ENCODE measurements at regions not wholly inside any gene's neighbourhood (a gene's known extent, or its start where the extent isn't known, plus 50 kb on each side); places are given as distances from the start of the nearest gene placed in this dataset.

DNA sequence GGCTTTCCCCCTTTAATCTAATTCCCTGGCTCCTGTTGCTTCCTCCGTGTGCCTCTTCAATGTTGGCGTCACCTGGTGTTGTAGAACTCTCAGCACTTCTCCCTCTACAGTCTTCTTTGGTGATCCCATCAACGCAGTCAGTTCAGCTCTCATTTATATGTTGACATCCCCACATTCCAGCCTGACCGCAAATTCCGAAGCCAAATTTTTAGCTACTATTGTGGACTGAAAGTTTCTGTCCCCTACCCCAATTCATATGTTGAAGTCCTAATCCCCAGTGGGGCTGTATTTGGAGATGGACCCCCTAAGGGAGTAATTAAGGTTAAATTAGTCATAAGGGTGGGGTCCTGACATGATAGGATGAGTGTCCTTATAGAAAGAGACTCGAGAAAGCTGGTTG is 210.6 kb upstream of the ADAMTSL1 start:
- no peak for DNase-seq
- Histone ChIP-seq H3K79me2 (ENCODE audit: control insufficient read depth, insufficient read depth, low read length) (no peaks in the 10 kb centered on the region), H3K27ac (ENCODE audit: low read length in 2 of 2) (no peak overlapping the region), H3K36me3 (replicated peaks in 1 of 2; ENCODE audit: control extremely low read depth in 1 of 2, control insufficient read depth in 1 of 2, extremely low read depth in 1 of 2, insufficient read depth in 2 of 2, low read length in 1 of 2) (no peaks in the 10 kb centered on the region), H3K9ac (ENCODE audit: low read length) (no peak overlapping the region), H3K4me2 (replicated peaks; ENCODE audit: low read depth, low read length, poor library complexity, severe bottlenecking) (no peak overlapping the region), H3K9me3 (ENCODE audit: control extremely low read depth in 1 of 3, control insufficient read depth in 2 of 3, insufficient read depth in 1 of 3, low read length in 2 of 3) (no peaks in the 10 kb centered on the region), H3K4me1 (ENCODE audit: control insufficient read depth in 2 of 2, insufficient read depth in 2 of 2, low read length in 2 of 2) (no peaks in the 10 kb centered on the region), H4K20me1 (ENCODE audit: control insufficient read depth, insufficient read depth, low read length, poor library complexity, severe bottlenecking) (no peaks in the 10 kb centered on the region), H3K27me3 (replicated peaks in 1 of 4; ENCODE audit: control extremely low read depth in 1 of 4, control insufficient read depth in 3 of 4, insufficient read depth in 4 of 4, low read length in 3 of 4) (no peaks in the 10 kb centered on the region), H3K4me3 (ENCODE audit: control extremely low read depth in 1 of 5, extremely low read depth in 1 of 5, insufficient read depth in 1 of 5, low read depth in 2 of 5, low read length in 4 of 5) (no peak overlapping the region), H2AFZ (ENCODE audit: insufficient read depth, low read depth, low read length, poor library complexity, severe bottlenecking) (no peak overlapping the region)
- CTCF ChIA-PET = interaction anchor here (5.7 kb wide), 1 partner anchor 8 kb away, joined by 40 read pairs; no protein-coding TSS in a partner anchor
- Mint-ChIP-seq H3K4me3 (no peak overlapping the region), H3K27ac (no peak overlapping the region), H3K27me3 (peaks cover 5% of the 10 kb centered on the region), H3K9me3 (ENCODE audit: insufficient read depth) (no peaks in the 10 kb centered on the region), H3K4me1 (no peaks in the 10 kb centered on the region)
- ATAC-seq (ENCODE audit: low read depth) = no peak
- POLR2A ChIA-PET = no interaction called here
- intact Hi-C loops (cut with micrococcal nuclease) = no loop called here
- TF ChIP-seq, protein P1, sequence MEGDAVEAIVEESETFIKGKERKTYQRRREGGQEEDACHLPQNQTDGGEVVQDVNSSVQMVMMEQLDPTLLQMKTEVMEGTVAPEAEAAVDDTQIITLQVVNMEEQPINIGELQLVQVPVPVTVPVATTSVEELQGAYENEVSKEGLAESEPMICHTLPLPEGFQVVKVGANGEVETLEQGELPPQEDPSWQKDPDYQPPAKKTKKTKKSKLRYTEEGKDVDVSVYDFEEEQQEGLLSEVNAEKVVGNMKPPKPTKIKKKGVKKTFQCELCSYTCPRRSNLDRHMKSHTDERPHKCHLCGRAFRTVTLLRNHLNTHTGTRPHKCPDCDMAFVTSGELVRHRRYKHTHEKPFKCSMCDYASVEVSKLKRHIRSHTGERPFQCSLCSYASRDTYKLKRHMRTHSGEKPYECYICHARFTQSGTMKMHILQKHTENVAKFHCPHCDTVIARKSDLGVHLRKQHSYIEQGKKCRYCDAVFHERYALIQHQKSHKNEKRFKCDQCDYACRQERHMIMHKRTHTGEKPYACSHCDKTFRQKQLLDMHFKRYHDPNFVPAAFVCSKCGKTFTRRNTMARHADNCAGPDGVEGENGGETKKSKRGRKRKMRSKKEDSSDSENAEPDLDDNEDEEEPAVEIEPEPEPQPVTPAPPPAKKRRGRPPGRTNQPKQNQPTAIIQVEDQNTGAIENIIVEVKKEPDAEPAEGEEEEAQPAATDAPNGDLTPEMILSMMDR (IDR thresholded peaks at IDR 0.05) = no peak
- TF ChIP-seq EZH2 (IDR thresholded peaks at IDR 0.05; ENCODE audit: borderline replicate concordance, insufficient read depth, low read depth, low read length, poor library complexity, severe bottlenecking) = no peak
- WGBS (ENCODE audit: insufficient coverage) = 71% methylated on average over 4 of the region's 6 CpGs

DNA sequence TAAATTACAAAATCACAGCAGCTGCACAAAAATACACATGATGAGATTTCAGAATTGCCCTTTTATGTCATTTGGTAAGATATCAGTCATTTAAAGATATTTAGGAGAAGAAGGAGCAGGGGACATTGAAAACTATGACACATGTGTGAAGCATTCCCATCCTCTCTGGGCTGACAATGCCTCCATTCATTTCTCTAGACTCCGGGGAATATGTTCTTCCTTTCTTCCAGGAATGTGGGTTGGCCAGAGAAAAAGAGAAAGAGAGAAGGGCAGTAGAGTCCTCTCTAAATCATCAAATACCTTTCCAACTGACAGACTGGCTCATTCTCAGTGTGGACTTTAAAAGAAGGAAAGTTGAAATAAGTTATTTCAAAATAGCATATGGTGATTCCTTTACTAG is 205.6 kb upstream of the ADAMTSL1 start:
- Histone ChIP-seq H3K9ac (ENCODE audit: low read length) (no peak overlapping the region), H3K27ac (ENCODE audit: low read length in 2 of 2) (no peak overlapping the region), H3K9me3 (ENCODE audit: control extremely low read depth in 1 of 3, control insufficient read depth in 2 of 3, insufficient read depth in 1 of 3, low read length in 2 of 3) (peaks cover 0 to 4% (median 0%) of the 10 kb centered on the region in 3 donors), H3K36me3 (replicated peaks in 1 of 2; ENCODE audit: control extremely low read depth in 1 of 2, control insufficient read depth in 1 of 2, extremely low read depth in 1 of 2, insufficient read depth in 2 of 2, low read length in 1 of 2) (no peaks in the 10 kb centered on the region), H3K4me1 (ENCODE audit: control insufficient read depth in 2 of 2, insufficient read depth in 2 of 2, low read length in 2 of 2) (no peaks in the 10 kb centered on the region), H3K4me2 (replicated peaks; ENCODE audit: low read depth, low read length, poor library complexity, severe bottlenecking) (no peak overlapping the region), H3K79me2 (ENCODE audit: control insufficient read depth, insufficient read depth, low read length) (no peaks in the 10 kb centered on the region), H3K27me3 (replicated peaks in 1 of 4; ENCODE audit: control extremely low read depth in 1 of 4, control insufficient read depth in 3 of 4, insufficient read depth in 4 of 4, low read length in 3 of 4) (no peaks in the 10 kb centered on the region), H4K20me1 (ENCODE audit: control insufficient read depth, insufficient read depth, low read length, poor library complexity, severe bottlenecking) (no peaks in the 10 kb centered on the region), H2AFZ (ENCODE audit: insufficient read depth, low read depth, low read length, poor library complexity, severe bottlenecking) (no peak overlapping the region), H3K4me3 (ENCODE audit: control extremely low read depth in 1 of 5, extremely low read depth in 1 of 5, insufficient read depth in 1 of 5, low read depth in 2 of 5, low read length in 4 of 5) (no peak overlapping the region)
- DNase-seq (no peak), ATAC-seq (ENCODE audit: low read depth) (no peak)
- no peak overlapping the region for H3K4me3 Mint-ChIP-seq
- intact Hi-C loops (cut with micrococcal nuclease) = no loop called here
- POLR2A ChIA-PET = no interaction called here
- H3K27me3 Mint-ChIP-seq = peaks cover 2% of the 10 kb centered on the region
- H3K27ac Mint-ChIP-seq = no peak overlapping the region
- peaks cover 3% of the 10 kb centered on the region for H3K9me3 Mint-ChIP-seq (ENCODE audit: insufficient read depth)
- H3K4me1 Mint-ChIP-seq = no peaks in the 10 kb centered on the region
- TF ChIP-seq, protein P1 (IDR thresholded peaks at IDR 0.05) = no peak
- no peak for TF ChIP-seq EZH2 (IDR thresholded peaks at IDR 0.05; ENCODE audit: borderline replicate concordance, insufficient read depth, low read depth, low read length, poor library complexity, severe bottlenecking)
- CTCF ChIA-PET = no interaction called here
- WGBS (ENCODE audit: insufficient coverage) = no CpG with 5 or more reads among the region's 1 CpG

All from B cell (primary cell).